IMR-90 (cell line): ENCODE measurements at regions not wholly inside any gene's neighbourhood (a gene's known extent, or its start where the extent isn't known, plus 50 kb on each side); places are given as distances from the start of the nearest gene placed in this dataset.

ENCODE experiments used
- CHD1 ChIP-seq: IDR thresholded peaks from 2 replicates; pipeline ENCODE4 v1.6.1; 2012; ENCODE audit warnings: low read depth, low read length, improper control_type of control experiment
- CTCF ChIP-seq: conservative IDR thresholded peaks from 2 replicates; pipeline ENCODE4 v1.5.1; 2012; ENCODE audit warnings: mild to moderate bottlenecking, low read depth, low read length, improper control_type of control experiment
- POLR2A ChIP-seq: IDR thresholded peaks from 2 replicates; pipeline ENCODE4 v1.6.1; 2012; ENCODE audit warnings: mild to moderate bottlenecking, low read depth, low read length
- RAD21 ChIP-seq: IDR thresholded peaks from 2 replicates; pipeline ENCODE4 v1.6.1; 2012; ENCODE audit warnings: low read length, improper control_type of control experiment
- USF2 ChIP-seq: fragments of 150-350 bp; IDR thresholded peaks from 2 replicates; pipeline ENCODE4 v1.6.1; 2017; ENCODE audit warnings: mild to moderate bottlenecking, antibody characterized with exemption, low read length, low read depth

- TF ChIP-seq CTCF (no peak), POLR2A (no peak), CHD1 (no peak), USF2 (no peak), RAD21 (no peak)
Observed at GRCh38 chr7:17696422-17696821, 243.9 kb downstream of the SNX13 start.
